NCI-H526 (cell line): ENCODE measurements at regions not wholly inside any gene's neighbourhood (a gene's known extent, or its start where the extent isn't known, plus 50 kb on each side); places are given as distances from the start of the nearest gene placed in this dataset.
"Not testable (repeated sequence)": the region's sequence is repeated elsewhere in the genome, so short reads cannot be mapped to it uniquely, and the experiment has no call there.

Source experiments
- DNase-seq, 2 experiments: peaks; one replicate each; lab custom pipeline; 2025; lab: John Stamatoyannopoulos, UW

DNA sequence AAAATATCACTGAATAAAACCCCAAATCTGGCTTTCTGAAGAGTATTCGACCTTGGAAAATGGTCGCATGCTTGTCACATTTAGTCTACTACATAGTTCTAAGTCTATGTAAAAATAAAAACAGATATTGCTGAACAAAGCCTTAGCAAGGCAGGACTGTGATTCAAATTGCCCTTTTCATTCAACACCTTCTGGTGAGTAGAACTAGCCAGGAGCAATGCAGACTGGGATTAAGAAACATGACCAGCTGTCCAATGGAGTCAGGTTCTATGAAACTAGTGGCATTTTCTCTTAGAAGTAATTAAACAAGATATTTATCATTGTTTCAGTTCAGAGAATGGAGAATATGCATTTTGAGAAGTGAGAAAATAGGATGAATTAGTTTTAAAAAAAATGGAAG, 1260.5 kb upstream of the ACVR2A start:
- no peak for DNase-seq

DNA sequence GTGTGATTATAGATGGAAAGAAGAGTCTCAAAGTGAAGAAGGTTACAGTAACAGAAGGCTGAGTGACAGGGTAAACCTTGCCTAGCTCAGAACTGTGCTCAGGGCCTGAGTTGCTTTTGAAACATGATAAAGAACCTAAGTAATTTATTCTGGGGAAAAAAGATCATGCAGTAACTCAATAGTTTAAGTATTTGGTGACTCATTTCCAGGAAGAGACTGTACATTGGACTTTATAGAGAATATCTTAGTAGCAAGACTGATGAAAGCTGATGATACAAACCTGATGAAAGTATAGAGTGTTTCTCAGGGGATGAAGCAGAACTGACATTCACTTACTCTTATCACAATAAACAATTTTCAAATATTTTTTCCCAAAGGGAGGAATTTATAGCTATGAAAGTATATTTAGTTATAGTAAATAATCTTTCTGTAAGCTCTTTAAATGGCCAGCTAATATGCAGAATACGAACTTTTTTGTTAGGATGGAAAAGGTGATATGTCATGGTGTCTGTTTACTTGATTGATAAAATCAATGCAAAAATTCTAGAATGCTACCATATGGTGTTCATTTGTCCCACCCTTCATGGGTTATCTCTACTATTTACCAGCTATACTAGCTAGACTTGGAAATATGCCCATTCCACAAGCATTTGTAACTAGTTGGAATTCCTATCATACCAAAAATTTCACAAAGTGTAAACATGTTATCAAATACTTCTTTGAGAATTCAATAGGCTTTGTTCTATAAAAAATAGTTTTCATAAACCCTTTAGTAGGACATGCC, 1265.5 kb upstream of the ACVR2A start:
- DNase-seq, result no peak

DNA sequence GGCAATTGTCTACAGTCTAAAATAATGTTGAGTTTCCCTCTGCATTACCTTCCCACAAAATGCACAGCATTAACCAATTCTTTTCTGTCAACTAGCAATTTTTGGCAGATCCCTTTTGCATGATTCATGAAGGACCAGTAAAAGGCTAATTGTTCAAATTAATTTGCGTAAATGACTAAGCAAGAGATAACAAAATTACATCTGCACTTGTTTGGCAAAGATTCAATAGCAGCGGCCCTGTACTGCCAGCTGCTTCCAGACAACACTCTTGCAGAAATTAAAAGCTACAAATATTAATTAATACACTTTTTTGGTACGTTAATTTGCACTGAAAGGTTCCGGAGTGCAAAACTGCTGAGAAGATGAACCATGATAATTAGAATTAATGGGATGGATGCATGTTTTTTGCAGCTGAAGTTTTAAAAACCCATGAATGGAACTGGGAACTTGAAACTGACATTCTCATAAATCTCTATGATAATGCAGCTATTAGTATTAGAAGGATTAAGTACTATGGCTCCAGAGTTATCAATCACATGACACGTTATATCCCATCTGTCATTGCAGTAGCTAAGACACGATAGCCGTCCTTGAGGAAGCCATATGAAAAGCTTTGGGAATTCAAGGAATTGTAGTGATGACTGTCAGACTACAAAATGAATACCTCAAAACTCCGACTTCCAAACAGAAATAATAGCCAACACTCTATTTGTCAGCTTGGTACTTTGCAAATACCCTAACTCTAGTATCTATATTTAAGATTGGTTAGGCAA, 1268.3 kb upstream of the ACVR2A start:
- no peak for DNase-seq

DNA sequence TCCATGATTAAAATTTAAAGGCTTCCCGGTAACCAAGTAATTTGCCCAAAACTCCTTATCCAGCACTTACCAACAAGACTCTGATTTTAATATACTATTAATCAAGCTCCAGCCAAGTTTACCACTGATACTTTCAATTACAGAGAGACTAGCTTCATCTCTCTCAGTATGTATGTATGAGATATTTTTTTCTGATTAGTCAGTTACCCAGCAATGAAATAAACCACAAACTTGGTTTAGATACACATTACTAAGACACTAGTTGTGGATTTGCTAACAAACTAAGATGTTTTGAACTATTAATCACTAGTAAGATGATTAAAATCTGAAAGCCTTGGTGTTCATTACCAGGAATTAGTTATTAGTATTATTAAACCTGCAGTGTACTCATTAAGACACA, 1272.2 kb upstream of the ACVR2A start:
- no peak for DNase-seq

DNA sequence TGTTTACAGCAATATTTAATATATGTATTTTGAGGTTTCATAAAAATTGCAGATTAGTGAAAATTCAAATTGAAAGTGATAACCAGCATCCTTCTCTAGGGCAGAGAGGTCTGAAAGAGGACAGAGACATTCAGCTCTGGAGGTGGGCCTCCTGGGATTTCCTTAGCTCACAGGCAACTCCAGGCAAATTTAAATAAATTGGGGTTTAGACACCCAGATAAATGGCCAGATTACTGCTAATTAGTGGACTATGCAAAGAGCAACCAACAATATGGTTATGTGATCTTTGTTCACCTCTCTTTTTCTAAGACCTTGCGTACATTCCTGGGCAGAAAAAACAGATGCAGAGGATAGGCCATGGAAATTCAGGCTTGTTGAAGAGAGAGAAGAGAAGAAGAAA, 1282.8 kb upstream of the ACVR2A start:
- DNase-seq, result peak in 1 of 2 experiments; percentile 19

DNA sequence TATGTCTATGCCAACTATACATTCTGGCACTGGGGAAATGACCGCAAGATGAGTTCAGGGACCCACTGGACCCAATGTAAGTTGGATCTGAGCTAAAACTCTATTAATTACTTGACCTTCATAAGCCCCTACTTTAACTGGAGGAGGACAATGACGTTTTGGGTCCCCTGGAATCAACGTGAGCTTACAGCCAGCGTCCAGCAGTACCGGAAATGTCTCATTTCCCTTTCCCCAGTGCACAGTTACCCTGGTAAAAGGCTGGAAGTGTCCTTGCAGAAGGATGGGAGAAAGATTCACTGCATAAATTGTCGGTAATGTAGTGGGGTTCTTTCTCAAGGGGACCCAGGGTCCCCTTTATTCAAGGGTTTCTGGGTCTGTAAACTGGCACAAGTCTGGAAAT, 1297.6 kb upstream of the ACVR2A start:
- DNase-seq, result no peak

DNA sequence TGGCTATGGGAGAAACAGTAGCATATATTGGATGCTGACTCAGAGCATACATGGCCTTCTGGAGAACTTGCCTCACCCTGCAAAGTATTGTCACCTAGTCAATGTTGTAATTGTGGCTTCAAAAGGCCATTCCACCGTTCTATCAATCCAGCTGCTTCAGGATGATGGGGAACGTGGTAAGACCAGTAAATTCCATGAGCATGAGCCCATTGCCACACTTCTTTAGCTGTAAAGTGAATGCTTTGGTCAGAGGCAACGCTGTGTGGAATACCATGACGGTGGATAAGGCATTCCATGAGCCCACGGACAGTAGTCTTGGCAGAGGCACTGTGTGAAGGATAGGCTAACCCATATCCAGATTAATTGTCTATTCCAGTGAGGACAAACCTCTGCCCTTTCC, 1300.1 kb upstream of the ACVR2A start:
- no peak for DNase-seq

DNA sequence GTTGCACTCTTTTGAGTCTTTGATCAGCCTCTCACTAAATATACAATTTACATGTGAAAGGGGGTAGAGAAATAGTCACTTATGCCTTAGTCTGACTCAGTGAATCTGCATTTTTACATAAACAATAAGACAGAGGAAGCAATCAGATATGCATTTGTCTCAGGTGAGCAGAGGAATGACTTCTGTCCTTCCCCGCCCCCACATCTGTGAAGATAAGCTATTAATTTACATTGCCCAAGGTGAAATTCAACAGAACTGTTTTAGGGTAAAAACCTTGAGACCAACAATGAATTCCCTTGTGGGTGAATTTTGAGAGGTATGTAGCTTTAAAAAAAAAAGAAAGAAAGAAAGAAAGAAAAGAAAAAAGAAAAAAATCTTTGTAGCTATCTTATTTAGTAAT, 1302.9 kb upstream of the ACVR2A start:
- DNase-seq, result no peak

DNA sequence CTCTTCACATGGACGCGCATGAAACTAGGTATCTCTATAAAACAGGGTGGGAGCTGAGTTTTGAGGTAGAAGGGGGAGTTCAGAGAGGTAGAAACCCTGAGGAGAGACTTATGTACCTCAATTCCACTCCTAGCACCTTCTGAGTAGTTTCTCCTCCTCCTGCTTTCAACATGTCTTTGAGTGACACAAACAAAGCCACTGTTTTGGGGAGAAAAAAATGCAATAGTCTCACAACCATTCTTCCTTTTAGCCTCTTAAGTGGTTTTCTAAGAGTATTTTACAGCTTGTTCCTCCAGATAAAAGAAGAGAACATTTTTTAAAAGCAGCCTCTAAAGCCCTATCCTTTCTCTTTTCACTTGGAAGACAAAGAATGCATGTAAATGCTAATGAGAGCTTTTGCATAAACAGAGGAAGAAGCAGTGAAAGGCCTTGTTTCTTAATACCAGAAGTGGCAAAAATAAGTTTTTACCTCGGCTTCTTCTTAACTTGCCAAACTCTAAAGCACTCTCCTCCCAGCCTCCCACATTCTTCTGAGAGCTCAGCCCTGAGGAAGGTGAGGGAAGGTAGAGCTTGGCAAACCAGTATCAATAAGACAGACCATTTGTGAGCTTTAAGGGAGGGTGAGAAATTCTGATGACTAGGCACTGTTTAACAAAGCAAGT, 1304.4 kb upstream of the ACVR2A start:
- DNase-seq, result no peak

DNA sequence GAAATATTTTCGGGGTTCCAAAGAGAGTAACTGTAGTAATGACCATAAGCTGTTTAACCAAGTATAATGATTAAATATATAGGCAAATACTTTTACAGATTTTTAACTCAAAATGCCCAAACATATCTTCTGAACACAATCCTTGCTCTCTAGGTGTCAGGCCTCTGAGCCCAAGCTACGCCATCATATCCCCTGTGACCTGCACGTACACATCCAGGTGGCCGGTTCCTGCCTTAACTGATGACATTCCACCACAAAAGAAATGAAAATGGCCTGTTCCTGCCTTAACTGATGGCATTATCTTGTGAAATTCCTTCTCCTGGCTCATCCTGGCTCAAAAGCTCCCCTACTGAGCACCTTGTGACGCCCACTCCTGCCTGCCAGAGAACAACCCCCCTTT, 1305.1 kb upstream of the ACVR2A start:
- DNase-seq, result not testable (repeated sequence)

DNA sequence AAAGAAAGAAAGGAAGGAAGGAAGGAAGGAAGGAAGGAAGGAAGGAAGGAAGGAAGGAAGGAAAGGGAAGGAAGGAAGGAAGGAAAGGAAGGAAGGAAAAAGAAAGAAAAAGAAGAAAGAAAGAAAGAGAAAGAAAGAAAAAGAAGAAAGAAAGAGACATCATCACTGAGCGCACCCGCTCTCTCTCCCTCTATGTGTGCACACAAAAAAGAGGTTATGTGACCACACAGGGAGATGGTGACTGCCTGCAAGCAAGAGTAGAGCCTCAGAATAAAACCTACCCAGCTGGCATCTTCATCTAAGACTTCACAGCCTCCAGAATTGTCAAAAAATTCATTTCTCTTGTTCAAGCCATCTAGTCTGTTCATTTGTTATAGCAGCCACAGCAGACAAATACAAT, 1307.4 kb upstream of the ACVR2A start:
- DNase-seq, result no peak

DNA sequence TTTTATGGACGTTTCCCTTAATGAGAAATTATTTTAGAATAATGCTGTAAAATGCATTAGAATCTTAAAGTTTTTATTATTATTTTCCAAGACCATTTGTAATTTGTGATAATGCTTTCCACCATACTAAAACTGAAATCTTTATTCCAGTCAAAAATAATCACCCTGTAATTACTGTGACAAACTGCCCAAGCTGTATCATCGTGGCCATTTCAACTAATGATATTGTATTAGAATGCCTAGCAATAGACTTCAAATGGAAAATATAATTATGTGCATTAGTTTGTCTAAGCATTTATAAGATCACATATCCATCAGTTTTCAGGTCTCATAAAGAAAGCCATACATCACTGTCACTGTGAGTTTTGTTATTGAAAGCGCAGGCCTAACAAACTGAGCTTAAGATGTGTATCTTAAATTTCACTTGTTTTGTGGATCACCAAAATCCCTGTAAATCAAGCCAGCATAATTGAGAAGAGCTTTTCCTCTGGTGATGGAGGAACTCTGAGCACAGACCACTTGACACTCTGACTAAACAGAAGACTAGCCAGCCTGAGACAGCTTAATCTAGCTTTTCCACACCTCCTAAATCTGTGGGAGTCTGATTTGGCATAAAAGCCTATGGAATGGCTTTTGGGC, 1312.2 kb upstream of the ACVR2A start:
- no peak for DNase-seq

DNA sequence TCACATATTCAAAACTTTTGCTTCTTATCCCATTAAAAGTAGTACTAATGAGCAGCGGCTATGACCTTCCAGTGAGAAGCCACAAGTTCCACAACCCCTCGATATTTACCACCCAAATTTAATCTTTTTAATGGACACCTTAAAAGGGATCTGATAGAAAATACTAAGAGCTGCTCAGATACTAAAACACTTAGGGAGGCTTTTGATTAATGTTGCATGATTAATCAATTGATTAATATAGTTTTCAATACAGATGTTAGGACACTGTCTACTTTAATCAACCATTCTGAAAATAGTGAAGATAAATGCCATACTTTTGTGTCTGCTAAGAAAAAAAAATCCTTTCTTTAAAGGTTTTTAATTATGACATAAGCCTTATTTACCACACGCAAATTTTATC, 1312.8 kb upstream of the ACVR2A start:
- DNase-seq, result no peak

DNA sequence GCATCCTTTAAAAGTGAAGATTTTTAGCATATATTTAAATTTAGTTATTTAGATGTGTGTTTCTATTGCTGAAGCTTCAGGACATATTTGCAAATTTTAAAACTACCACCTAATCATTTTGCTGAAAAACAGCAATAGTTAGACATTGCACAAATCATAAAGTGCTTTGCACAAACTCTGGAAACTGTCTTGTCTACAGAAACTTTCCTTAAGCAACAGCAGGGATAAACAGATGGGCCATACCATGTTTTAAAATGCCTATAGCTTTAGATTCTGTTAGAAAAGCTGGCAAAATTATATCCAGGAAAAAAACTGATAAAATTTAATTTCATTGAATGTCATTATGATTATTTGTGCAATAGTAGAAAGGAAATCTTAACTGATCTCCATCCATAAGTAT, 1313.9 kb upstream of the ACVR2A start:
- no peak for DNase-seq

DNA sequence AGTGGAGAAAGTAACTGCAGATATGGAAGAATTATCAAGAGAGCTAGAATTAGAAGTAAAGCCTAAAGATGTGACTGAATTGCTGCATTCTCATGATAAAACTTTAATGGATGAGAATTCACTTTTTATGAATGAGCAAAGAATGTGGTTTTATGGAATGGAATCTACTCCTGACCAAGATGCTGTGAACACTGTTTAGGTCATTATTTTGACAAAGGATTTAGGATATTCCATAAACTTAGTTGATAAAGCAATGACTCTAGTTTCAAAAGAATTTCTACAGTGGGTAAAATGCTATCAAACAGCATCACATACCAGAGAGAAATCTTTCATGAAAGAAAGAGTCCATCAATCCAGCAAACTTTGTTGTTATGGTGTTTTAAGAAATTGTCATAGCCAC, 1317.7 kb upstream of the ACVR2A start:
- no peak for DNase-seq

DNA sequence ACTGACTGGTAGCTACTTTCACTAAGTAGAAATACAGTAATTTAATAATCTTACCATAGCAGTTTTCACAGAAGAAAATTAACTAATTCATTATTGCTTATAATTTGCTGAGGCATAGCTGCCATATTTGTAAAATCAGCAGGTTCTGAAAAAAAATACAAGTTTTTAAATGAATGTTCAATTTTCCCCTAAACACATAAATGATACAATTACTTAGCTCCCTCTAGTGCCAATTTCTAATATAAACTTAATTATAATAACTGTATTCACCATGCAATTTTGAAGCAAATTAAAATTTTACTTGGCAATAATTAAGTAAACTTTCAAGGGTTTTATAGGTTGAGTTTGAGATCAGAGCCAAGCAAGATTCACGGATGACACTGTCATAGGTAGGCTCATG, 1321.6 kb upstream of the ACVR2A start:
- DNase-seq, result peak in 1 of 2 experiments; percentile 34

DNA sequence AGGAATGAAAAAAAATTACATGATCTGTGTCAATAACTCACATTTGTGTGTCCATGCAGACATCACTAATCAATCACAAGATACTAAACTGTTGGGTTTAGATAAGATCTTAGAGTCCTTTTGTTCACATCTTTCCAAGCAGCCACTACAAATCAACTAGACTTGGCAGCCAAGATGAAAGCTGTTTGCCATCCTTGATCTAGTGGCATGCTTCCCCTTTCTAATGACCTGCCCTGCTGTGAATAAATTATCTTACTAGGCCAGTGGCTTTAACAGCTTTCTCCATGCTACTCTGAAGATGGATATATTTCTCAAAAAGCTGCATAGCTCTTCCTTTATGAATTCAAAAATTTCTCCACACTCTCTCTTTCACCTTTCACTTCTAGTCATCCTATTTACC, 1338.0 kb upstream of the ACVR2A start:
- DNase-seq, result no peak

DNA sequence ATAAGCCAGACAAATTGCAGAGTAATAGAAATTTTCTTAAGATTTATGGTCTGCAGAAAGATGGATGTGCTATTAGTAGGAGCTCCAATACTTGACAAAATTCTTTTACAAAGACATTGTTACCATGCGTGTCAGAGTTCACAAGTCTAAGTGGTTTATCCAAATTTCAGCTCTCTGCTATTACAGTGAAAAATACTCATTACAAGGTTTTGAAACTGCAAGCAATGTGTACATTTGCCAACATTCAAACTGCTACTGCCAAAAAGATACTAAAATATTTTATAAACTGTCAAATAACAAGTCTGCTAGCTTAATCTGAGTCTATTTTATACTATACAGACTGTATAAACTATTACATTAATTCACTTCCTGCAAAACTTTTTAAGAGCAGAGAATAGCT, 1341.5 kb upstream of the ACVR2A start:
- DNase-seq, result no peak

DNA sequence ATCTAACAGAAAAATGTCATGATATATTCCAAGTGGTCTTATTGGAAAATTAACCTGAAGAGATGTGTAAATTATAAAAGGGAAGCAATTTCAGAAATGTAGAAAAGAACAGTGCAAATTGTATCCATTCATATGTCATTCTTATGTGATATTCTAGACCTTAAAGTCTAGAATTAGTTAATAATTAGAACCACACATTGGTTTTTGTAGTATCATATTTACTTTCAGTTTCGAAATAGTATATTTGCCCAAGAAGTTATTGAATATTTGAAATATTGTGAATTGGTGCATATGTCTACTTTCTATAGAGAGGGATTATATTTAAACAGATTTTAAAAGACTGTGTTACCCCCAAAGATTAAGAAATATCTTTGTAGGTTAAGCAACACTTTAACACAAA, 1348.6 kb upstream of the ACVR2A start:
- no peak for DNase-seq

DNA sequence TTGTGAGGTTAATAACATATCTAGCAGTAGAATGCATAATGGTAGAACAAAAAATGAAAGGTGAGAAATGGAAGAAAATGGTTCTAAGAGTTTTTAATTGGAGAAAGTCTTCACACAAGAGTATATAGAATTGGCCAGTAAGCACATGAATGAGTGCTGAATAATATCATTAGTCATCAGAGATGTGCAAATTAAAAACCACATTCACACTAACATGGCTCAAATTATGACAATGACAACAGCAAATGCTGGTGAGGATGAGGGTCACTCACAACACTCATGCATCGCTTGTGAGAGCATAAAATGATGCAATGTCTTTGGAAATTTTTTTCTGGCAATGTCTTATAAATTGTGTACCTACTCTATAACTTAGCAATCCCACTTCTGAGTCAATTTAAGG, 1355.4 kb upstream of the ACVR2A start:
- no peak for DNase-seq

DNA sequence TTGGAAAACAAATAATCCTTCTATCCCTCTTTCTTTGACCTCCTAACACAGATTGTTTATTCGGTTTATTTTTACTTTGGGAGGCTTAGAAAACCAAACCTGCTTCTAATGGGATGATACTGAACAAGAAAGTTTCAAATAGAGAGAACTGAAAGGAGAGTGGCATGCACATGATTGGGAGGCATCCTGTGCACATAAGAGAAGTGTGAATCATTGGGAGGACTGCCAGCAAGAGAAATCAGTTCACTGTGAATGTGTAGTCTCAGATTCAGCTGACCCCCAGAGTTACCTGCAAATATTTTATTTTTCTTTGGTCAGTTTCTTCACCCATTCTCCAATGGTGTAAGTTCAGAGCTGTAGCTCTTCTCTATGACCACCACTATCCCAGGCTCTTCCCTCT, 1363.2 kb upstream of the ACVR2A start:
- no peak for DNase-seq

DNA sequence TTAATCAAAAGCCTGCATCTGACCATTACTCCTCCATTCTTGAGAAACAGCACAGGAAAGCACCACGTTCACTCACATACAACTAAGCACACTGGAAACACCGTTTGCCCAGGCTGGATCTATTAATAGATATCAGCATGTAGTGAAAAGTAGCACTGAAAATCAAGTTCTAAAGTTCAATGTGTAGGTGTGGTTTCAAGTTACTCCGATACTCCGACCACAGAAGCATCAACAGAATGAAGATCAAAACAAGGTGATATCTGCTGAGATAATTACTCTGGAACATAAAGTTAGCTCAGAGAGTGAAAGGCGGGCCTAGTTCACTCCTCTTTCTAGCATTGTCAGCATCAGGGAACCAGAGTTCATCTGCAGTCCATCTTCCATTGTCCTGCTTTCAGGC, 1367.4 kb upstream of the ACVR2A start:
- no peak for DNase-seq

DNA sequence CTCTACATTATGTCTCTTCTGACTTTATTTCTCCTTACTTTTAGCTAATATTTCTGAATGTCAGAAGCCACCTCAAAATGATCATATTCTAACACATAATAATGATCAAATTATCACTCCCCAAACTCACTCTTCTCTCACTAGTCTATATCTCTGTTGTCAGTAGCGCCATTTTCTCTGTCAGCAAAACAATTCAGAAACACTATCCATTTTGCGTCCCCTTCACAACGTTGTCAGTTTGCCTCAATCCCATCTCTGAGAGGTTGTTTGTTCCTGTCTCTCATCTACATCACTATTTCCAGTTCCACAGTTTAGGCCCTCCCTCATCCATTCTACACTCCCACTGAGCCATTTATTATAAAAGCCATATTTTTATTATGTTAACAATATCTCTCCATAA, 1376.3 kb upstream of the ACVR2A start:
- DNase-seq, result no peak
